NCI-H2081 treated with DMSO at 0.1 percent for 48 hours (cell line): ENCODE measurements at regions not wholly inside any gene's neighbourhood (a gene's known extent, or its start where the extent isn't known, plus 50 kb on each side); places are given as distances from the start of the nearest gene placed in this dataset.

Source experiments
- DNase-seq: peaks from one replicate; lab custom pipeline; 2025; lab: John Stamatoyannopoulos, UW

- no peak for DNase-seq
Observed at GRCh38 chr13:95499811-95500712, 52.5 kb upstream of the CLDN10 start.

- DNase-seq: no peak
Observed at GRCh38 chr13:95502216-95502615, 50.3 kb upstream of the CLDN10 start.
